HCT116 (cell line): ENCODE measurements at regions not wholly inside any gene's neighbourhood (a gene's known extent, or its start where the extent isn't known, plus 50 kb on each side); places are given as distances from the start of the nearest gene placed in this dataset.

Experiments
- ATAC-seq: fragments of 200-7000 bp; cut with Tn5 transposase; 2 replicates; pipeline ENCODE4 v1.9.1; 2020; ENCODE audit warnings: mild to moderate bottlenecking, moderate library complexity
- BruUV-seq: library from RNA; stranded (reverse); fragments of 400-500 nt; replicated peaks from 2 replicates; lab custom pipeline; 2021; lab: Mats Ljungman, UMichigan
- CTCF ChIA-PET: fragments of 300-600 bp; sonication (Branson Sonifier 250); formaldehyde crosslinking; loops from one replicate; lab custom pipeline; 2021; ENCODE audit warnings: antibody characterized with exemption; lab: Charles Lee
- POLR2A ChIA-PET: fragments of 300-600, 350-600 bp; sonication (Branson Sonifier 250); formaldehyde crosslinking; loops from one replicate; lab custom pipeline; 2021; ENCODE audit warnings: antibody characterized with exemption; lab: Charles Lee
- RAD21 ChIA-PET, 2 experiments: fragments of 300-600 bp; sonication (Branson Sonifier 250); formaldehyde crosslinking; loops; one replicate each; lab custom pipeline; 2023; ENCODE audit warnings: low total read pairs in 2 of 2; ENCODE audit not compliant: uncharacterized antibody in 2 of 2, unreplicated experiment in 2 of 2, low non-redundant PET in 1 of 2; lab: Charles Lee
- DNase-seq: peaks from one replicate; pipeline ENCODE4 v3.0.0-alpha.2; 2010; ENCODE audit warnings: low read depth, low spot score
- H2AFZ ChIP-seq: fragments of 200-600 bp; shearing (Covaris generic), sonication (generic); 2 replicates; pipeline ENCODE4 v1.6.1; 2017; ENCODE audit warnings: low read depth, mixed run types, mixed read lengths, antibody characterized with exemption, low read length; ENCODE audit not compliant: poor library complexity, severe bottlenecking
- H3K27ac ChIP-seq: 2 replicates; pipeline ENCODE4 v1.5.1; 2012; ENCODE audit warnings: low read depth, low read length
- H3K27me3 ChIP-seq: fragments of 200-600 bp; sonication (generic); 2 replicates; pipeline ENCODE4 v1.6.1; 2016; ENCODE audit warnings: mixed run types, low read length, mixed read lengths; ENCODE audit not compliant: insufficient read depth
- H3K36me3 ChIP-seq, 2 experiments: fragments of 200-500 bp in 1 of 2; fragments of 200-600 bp in 1 of 2; sonication (Bioruptor generic) in 1 of 2; sonication (generic) in 1 of 2; 2 replicates each; pipeline versions ENCODE4 v1.5.1 to v1.6.1; 2014 to 2016; ENCODE audit warnings: low read length in 2 of 2, inconsistent platforms in 1 of 2, mixed read lengths in 1 of 2, mixed run types in 1 of 2; ENCODE audit not compliant: insufficient read depth in 2 of 2, control insufficient read depth in 1 of 2
- H3K4me1 ChIP-seq, 2 experiments: fragments of 200-600 bp in 1 of 2; sonication (generic) in 1 of 2; 2 replicates each; pipeline versions ENCODE4 v1.5.1 to v1.6.1; 2012 to 2017; ENCODE audit warnings: low read length in 2 of 2, inconsistent platforms in 1 of 2, mild to moderate bottlenecking in 1 of 2, mixed read lengths in 1 of 2, mixed run types in 1 of 2, moderate library complexity in 1 of 2; ENCODE audit not compliant: insufficient read depth in 2 of 2, control insufficient read depth in 1 of 2
- H3K4me2 ChIP-seq: fragments of 200-600 bp; sonication (generic); 2 replicates; pipeline ENCODE4 v1.6.1; 2017; ENCODE audit warnings: mixed run types, low read length, mixed read lengths
- H3K4me3 ChIP-seq, 2 experiments: fragments of 200-600 bp in 1 of 2; sonication (generic) in 1 of 2; replicated peaks in 1 of 2; 2 replicates each; pipeline ENCODE4 v1.5.1; 2011 to 2016; ENCODE audit warnings: low read length in 2 of 2, control low read depth in 1 of 2, low read depth in 1 of 2, mild to moderate bottlenecking in 1 of 2, mixed read lengths in 1 of 2, mixed run types in 1 of 2
- H3K79me2 ChIP-seq: fragments of 200-600 bp; sonication (generic); 2 replicates; pipeline ENCODE4 v1.6.1; 2017; ENCODE audit warnings: mild to moderate bottlenecking, mixed run types, low read length, moderate library complexity, mixed read lengths; ENCODE audit not compliant: insufficient read depth
- H3K9ac ChIP-seq: fragments of 200-600 bp; sonication (generic); 2 replicates; pipeline ENCODE4 v1.6.1; 2016; ENCODE audit warnings: low read length, mixed read lengths
- H3K9me2 ChIP-seq: fragments of 200-600 bp; sonication (generic), shearing (Covaris generic); 2 replicates; pipeline ENCODE4 v1.6.1; 2017; ENCODE audit warnings: mixed run types, mild to moderate bottlenecking, moderate library complexity; ENCODE audit not compliant: insufficient read depth
- H3K9me3 ChIP-seq, 2 experiments: fragments of 200-500 bp in 1 of 2; fragments of 200-600 bp in 1 of 2; sonication (Bioruptor generic) in 1 of 2; sonication (generic) in 1 of 2; 2 replicates each; pipeline ENCODE4 v1.6.1; 2014 to 2017; ENCODE audit warnings: low read length in 2 of 2, mixed read lengths in 2 of 2, inconsistent platforms in 1 of 2, low read depth in 1 of 2, mild to moderate bottlenecking in 1 of 2, mixed run types in 1 of 2, moderate library complexity in 1 of 2; ENCODE audit not compliant: control insufficient read depth in 1 of 2, insufficient read depth in 1 of 2
- H4K20me1 ChIP-seq: fragments of 200-600 bp; sonication (generic), shearing (Covaris generic); 2 replicates; pipeline ENCODE4 v1.6.1; 2017; ENCODE audit warnings: mixed run types, mild to moderate bottlenecking, moderate library complexity; ENCODE audit not compliant: insufficient read depth
- CBX3 ChIP-seq: IDR thresholded peaks from 2 replicates; pipeline ENCODE4 v1.6.1; 2012; ENCODE audit warnings: low read depth
- EGR1 ChIP-seq: IDR thresholded peaks from 2 replicates; pipeline ENCODE4 v1.6.1; 2012; ENCODE audit warnings: low read depth
- ELF1 ChIP-seq: IDR thresholded peaks from 2 replicates; pipeline ENCODE4 v1.6.1; 2012; ENCODE audit warnings: low read depth, borderline replicate concordance
- EZH2 ChIP-seq: fragments of 200-600 bp; sonication (generic); IDR thresholded peaks from 2 replicates; pipeline ENCODE4 v1.6.1; 2017; ENCODE audit warnings: antibody characterized with exemption, mixed run types
- JUND ChIP-seq: IDR thresholded peaks from 2 replicates; pipeline ENCODE4 v1.6.1; 2012
- POLR2A ChIP-seq: IDR thresholded peaks from 2 replicates; pipeline ENCODE4 v1.7.0; 2011; ENCODE audit warnings: borderline replicate concordance; ENCODE audit not compliant: insufficient read depth, insufficient read length; ENCODE audit errors: extremely low read depth
- RAD21 ChIP-seq: IDR thresholded peaks from 2 replicates; pipeline ENCODE4 v1.6.1; 2012; ENCODE audit warnings: low read depth, mild to moderate bottlenecking
- SIN3A ChIP-seq: IDR thresholded peaks from 2 replicates; pipeline ENCODE4 v1.6.1; 2012; ENCODE audit warnings: low read depth
- SP1 ChIP-seq: IDR thresholded peaks from 2 replicates; pipeline ENCODE4 v1.6.1; 2012; ENCODE audit warnings: low read depth
- YY1 ChIP-seq: IDR thresholded peaks from 2 replicates; pipeline ENCODE4 v1.6.1; 2011; ENCODE audit warnings: low read length, low read depth, moderate library complexity, mild to moderate bottlenecking; ENCODE audit not compliant: insufficient replicate concordance; ENCODE audit errors: extremely low read depth
- ZFX ChIP-seq: fragments of 450-650 bp; IDR thresholded peaks from 2 replicates; pipeline ENCODE4 v1.6.1; 2017
- ZNF274 ChIP-seq: fragments of 200-500 bp; sonication (Bioruptor generic); IDR thresholded peaks from 2 replicates; pipeline ENCODE4 v1.6.1; 2014; ENCODE audit warnings: mild to moderate bottlenecking, low read depth, low read length, inconsistent platforms
- intact Hi-C: fragments of 100-400 bp; cut with micrococcal nuclease; formaldehyde crosslinking; loops from 2 replicates; pipeline ENCODE4 v1.10.0; 2022
- TF ChIP-seq, protein P1 (sequence below): IDR thresholded peaks from 2 replicates; pipeline ENCODE4 v1.6.1; 2012; ENCODE audit warnings: low read depth
- TF ChIP-seq, protein P2 (sequence below): IDR thresholded peaks from 2 replicates; pipeline ENCODE4 v1.6.1; 2012
- TF ChIP-seq, protein P3 (sequence below), 3 experiments: fragments of 200-600 bp in 1 of 3; sonication (generic) in 1 of 3; IDR thresholded peaks in 2 of 3; conservative IDR thresholded peaks in 1 of 3; 2 replicates each; pipeline ENCODE4 v1.5.1; 2012 to 2017; ENCODE audit warnings: low read depth in 2 of 3, low read length in 2 of 3, antibody characterized with exemption in 1 of 3, borderline replicate concordance in 1 of 3, control low read depth in 1 of 3, mild to moderate bottlenecking in 1 of 3, mixed read lengths in 1 of 3, mixed run types in 1 of 3, moderate library complexity in 1 of 3; ENCODE audit not compliant: insufficient read depth in 1 of 3
- TF ChIP-seq, protein P4 (sequence below): IDR thresholded peaks from 2 replicates; pipeline ENCODE4 v1.6.1; 2011; ENCODE audit warnings: mild to moderate bottlenecking, low read length, moderate library complexity; ENCODE audit not compliant: insufficient replicate concordance; ENCODE audit errors: extremely low read depth

DNA sequence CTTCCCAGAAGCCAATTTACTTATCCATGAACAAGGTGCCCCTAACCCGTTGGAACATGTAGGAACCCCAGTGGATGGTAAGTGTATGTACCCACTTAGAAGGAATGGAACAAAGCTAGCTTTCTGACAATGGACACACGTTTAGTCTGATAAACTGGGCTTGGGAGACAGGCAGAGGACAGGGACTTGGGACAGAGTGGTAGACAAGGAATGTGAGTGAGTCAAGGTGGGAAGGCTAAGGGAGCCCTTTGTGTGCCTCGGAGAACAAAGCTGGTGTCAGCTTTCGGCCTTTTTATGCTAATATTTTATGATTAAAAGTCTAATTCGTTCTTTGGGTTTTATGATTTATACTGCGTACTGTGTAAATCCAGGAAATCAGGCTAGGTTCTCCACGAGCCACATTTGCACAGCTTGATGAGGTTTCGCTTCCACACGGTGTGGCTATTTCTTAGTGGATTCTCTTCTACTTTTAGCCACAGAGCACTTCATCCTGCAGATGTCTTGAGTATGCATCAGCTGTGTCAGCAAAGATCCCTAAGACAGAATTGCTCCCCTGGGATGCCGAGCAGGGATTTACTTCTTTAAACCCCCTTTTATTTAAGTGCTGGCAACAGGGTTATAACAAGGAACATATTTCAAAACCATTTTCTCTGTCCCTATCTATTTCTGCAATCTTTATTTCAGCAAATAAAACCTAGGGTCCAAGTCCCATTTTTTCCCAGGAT, 258.5 kb downstream of the DLEU7 start:
- BruUV-seq = no TSS peak
- no peaks in the 10 kb centered on the region for H3K9me3 ChIP-seq
- DNase-seq (no peak), ATAC-seq (no peak)
- no peaks in the 10 kb centered on the region for H3K27me3 ChIP-seq
- no peaks in the 10 kb centered on the region for H3K9me2 ChIP-seq
- H4K20me1 ChIP-seq = no peaks in the 10 kb centered on the region
- no peaks in the 10 kb centered on the region for H3K79me2 ChIP-seq
- H3K36me3 ChIP-seq = no peaks in the 10 kb centered on the region
- H3K27ac ChIP-seq = no peak overlapping the region
- ChIA-PET CTCF (no interaction called here), POLR2A (no interaction called here), RAD21 (no interaction called here)
- no peak overlapping the region for H2AFZ ChIP-seq
- no peak for TF ChIP-seq EGR1
- no peak for TF ChIP-seq CBX3
- TF ChIP-seq, protein P1, sequence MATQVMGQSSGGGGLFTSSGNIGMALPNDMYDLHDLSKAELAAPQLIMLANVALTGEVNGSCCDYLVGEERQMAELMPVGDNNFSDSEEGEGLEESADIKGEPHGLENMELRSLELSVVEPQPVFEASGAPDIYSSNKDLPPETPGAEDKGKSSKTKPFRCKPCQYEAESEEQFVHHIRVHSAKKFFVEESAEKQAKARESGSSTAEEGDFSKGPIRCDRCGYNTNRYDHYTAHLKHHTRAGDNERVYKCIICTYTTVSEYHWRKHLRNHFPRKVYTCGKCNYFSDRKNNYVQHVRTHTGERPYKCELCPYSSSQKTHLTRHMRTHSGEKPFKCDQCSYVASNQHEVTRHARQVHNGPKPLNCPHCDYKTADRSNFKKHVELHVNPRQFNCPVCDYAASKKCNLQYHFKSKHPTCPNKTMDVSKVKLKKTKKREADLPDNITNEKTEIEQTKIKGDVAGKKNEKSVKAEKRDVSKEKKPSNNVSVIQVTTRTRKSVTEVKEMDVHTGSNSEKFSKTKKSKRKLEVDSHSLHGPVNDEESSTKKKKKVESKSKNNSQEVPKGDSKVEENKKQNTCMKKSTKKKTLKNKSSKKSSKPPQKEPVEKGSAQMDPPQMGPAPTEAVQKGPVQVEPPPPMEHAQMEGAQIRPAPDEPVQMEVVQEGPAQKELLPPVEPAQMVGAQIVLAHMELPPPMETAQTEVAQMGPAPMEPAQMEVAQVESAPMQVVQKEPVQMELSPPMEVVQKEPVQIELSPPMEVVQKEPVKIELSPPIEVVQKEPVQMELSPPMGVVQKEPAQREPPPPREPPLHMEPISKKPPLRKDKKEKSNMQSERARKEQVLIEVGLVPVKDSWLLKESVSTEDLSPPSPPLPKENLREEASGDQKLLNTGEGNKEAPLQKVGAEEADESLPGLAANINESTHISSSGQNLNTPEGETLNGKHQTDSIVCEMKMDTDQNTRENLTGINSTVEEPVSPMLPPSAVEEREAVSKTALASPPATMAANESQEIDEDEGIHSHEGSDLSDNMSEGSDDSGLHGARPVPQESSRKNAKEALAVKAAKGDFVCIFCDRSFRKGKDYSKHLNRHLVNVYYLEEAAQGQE = no peak
- no peak for TF ChIP-seq SP1
- no peak for TF ChIP-seq EZH2
- no peak for TF ChIP-seq POLR2A
- no peak for TF ChIP-seq ELF1
- TF ChIP-seq YY1 = no peak
- TF ChIP-seq ZNF274 = no peak
- no peak for TF ChIP-seq JUND
- TF ChIP-seq, protein P2, sequence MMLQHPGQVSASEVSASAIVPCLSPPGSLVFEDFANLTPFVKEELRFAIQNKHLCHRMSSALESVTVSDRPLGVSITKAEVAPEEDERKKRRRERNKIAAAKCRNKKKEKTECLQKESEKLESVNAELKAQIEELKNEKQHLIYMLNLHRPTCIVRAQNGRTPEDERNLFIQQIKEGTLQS = no peak
- TF ChIP-seq, protein P3, sequence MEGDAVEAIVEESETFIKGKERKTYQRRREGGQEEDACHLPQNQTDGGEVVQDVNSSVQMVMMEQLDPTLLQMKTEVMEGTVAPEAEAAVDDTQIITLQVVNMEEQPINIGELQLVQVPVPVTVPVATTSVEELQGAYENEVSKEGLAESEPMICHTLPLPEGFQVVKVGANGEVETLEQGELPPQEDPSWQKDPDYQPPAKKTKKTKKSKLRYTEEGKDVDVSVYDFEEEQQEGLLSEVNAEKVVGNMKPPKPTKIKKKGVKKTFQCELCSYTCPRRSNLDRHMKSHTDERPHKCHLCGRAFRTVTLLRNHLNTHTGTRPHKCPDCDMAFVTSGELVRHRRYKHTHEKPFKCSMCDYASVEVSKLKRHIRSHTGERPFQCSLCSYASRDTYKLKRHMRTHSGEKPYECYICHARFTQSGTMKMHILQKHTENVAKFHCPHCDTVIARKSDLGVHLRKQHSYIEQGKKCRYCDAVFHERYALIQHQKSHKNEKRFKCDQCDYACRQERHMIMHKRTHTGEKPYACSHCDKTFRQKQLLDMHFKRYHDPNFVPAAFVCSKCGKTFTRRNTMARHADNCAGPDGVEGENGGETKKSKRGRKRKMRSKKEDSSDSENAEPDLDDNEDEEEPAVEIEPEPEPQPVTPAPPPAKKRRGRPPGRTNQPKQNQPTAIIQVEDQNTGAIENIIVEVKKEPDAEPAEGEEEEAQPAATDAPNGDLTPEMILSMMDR (IDR thresholded peaks at IDR 0.05 in 2 of 3, conservative IDR thresholded peaks at IDR 0.05 in 1 of 3; ENCODE audit: borderline replicate concordance in 1 of 3, insufficient read depth in 1 of 3, low read depth in 2 of 3, low read length in 2 of 3) = no peak
- TF ChIP-seq, protein P4, sequence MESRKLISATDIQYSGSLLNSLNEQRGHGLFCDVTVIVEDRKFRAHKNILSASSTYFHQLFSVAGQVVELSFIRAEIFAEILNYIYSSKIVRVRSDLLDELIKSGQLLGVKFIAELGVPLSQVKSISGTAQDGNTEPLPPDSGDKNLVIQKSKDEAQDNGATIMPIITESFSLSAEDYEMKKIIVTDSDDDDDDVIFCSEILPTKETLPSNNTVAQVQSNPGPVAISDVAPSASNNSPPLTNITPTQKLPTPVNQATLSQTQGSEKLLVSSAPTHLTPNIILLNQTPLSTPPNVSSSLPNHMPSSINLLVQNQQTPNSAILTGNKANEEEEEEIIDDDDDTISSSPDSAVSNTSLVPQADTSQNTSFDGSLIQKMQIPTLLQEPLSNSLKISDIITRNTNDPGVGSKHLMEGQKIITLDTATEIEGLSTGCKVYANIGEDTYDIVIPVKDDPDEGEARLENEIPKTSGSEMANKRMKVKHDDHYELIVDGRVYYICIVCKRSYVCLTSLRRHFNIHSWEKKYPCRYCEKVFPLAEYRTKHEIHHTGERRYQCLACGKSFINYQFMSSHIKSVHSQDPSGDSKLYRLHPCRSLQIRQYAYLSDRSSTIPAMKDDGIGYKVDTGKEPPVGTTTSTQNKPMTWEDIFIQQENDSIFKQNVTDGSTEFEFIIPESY = no peak
- TF ChIP-seq RAD21 = no peak
- TF ChIP-seq SIN3A = no peak
- TF ChIP-seq ZFX = no peak
- intact Hi-C loops = no loop called here
- H3K4me3 ChIP-seq = no peak overlapping the region
- H3K4me2 ChIP-seq = no peak overlapping the region
- H3K4me1 ChIP-seq = peaks cover 0 to 3% of the 10 kb centered on the region in 2 experiments; a peak in 1 of 4 replicates
- H3K9ac ChIP-seq = no peak overlapping the region
